Endothelial cell of hepatic sinusoid (primary cell): ENCODE measurements at regions not wholly inside any gene's neighbourhood (a gene's known extent, or its start where the extent isn't known, plus 50 kb on each side); places are given as distances from the start of the nearest gene placed in this dataset.
"Not testable (repeated sequence)": the region's sequence is repeated elsewhere in the genome, so short reads cannot be mapped to it uniquely, and the experiment has no call there.

ENCODE experiments used
- in situ Hi-C: cut with HindIII; loops from 2 replicates; pipeline ENCODE4 v1.10.0; 2017; ENCODE audit warnings: low sequenced_read_pairs

DNA sequence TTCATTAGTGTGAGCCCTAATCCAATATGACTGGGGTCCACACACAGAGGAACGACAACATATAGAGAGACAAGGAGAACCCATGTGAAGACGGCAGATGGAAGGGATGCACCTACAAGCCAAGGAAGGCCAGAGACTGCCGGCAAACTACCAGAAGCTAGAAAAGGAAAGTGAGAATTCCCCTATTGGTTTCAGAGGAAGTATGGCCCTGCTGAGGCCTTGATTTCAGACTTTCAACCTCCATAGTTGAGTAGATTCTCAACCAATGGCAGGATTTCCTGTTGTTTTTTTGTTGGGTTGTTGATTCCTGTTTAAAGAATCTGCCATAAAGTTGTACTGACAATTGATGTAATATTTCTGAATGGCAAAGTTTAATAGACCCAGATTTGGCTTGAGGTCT lies 241.5 kb downstream of the SATB2 start:
- in situ Hi-C loops = no loop called here

DNA sequence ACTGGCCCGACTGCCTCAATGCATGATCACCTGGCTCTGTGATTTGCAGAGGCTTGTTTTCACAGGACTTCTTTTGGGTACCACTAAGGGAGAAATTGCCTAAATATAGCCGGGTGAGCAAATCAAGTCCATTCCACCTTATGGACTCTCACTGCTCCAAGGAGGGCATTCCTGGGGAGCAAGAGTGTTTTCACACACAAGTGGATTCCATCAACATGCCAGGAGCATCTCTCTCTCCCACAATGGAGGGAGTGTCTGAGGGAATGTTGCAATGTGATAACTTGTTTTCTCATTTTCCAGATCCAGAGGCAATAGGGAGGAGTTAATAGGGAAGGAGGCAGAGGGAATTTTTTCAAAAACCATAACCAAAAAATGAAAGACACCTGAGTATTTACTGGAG lies 250.7 kb downstream of the SATB2 start:
- in situ Hi-C loops = no loop called here

DNA sequence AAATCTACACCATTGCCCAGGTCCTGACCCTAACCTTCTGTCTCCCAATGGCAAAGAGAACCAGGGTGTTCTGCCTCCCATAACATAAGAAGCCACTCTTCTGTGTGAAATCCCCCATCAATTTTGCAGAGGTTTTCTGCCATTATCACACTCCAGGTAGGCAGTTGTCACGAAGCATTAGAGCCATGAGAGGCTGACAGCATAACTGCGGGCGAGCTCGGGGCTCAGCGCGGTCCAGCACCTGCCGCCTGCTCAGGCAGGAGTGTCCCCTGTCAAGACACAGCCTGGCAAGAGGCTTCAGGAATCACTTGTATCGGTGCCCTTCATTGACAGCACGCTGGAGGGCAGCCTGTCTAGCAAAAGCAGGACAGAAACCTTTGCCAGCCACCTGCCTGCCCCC lies 251.2 kb downstream of the SATB2 start:
- in situ Hi-C loops = no loop called here

DNA sequence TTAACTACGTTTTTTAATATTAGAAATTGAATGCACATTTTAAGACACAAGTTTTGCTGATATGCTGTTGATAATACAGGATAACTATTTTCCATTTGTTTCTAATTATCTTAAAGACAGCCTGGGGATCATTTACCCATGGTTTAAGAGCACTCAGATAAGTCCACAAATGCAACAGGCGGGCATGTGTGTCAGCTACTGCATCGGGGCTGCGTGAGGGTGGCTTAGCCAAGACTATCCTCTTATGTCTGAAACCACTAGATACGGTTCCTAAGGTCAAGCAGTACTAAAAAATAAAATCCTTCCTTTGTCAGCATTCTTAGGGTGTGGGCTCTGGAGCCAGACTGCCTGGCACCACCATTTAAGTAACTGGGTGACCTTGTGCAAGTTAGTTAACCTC lies 254.8 kb downstream of the SATB2 start:
- in situ Hi-C loops = no loop called here

DNA sequence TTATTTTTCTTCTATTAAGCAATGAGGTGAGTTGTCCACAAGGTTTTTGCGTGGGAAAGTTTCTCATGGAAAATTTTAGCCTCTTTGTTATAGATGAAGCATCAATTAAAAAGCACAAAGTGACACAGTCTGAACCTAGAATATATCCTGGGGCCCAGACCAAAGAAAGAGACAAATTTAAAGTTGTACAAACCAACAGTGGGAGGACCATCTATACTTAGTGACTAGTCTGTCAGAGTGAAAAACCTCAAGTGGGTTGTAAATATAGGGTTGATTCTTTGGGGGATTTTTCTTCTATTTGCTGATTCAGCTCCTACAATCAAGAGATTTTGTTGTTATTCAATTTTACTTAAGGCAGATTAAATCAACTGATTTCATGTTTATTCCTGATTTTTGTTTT lies 256.2 kb downstream of the SATB2 start:
- in situ Hi-C loops = no loop called here

DNA sequence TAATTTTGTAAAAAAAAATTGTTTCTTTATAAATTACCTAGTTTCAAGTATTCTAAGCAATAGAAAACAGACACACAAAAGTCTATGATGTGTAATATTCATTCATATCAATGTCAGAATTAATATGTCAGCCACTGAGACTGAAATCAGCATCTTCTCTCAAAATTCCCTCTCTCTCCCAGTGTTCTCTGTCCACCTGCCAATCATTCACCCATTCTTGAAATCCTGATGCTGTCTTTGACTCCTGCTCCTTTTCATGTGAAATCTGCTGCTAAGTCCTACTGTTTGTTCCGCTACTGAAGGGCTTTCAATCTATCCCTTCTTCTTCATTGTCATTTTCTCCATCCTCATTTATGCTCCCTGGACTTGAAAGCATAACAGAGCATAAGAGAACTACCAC lies 257.9 kb downstream of the SATB2 start:
- in situ Hi-C loops = no loop called here

DNA sequence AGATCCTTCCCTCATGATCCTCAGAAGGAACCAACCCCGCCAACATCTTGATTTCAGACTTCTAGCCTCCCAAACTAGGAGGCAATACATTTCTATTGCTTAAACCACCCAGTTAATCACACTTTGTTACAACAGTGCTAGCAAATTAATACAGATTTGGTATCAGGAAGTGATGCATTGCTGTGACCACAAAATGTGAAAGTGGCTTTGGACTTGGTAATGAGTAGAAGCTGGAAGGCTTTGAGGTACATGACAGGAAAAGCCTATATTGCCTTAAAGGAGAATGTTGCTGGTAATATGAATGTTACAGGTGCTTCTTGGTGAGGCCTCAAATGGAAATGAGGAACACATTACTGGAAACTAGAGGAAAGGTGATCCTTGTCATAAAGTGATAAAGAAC lies 260.3 kb downstream of the SATB2 start:
- in situ Hi-C loops = no loop called here

DNA sequence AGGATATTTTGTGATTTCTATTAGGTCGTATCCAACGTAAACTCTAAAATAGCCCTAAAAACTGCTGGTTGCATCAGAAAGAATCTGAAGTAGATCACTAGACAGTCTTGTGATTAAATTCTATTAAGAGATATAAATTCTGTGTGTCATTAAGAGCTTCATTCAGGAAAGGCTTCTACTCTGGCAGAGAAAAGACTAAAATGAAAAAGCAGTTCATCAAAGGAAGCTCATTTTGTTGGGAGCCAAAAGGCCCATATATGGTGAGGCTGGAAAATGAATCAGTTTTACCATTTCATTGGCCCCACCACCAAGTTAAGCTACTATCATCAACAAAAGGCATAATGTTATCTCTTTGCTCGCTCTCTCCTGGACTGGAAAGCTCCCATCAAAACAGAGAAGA lies 261.1 kb downstream of the SATB2 start:
- in situ Hi-C loops = no loop called here

DNA sequence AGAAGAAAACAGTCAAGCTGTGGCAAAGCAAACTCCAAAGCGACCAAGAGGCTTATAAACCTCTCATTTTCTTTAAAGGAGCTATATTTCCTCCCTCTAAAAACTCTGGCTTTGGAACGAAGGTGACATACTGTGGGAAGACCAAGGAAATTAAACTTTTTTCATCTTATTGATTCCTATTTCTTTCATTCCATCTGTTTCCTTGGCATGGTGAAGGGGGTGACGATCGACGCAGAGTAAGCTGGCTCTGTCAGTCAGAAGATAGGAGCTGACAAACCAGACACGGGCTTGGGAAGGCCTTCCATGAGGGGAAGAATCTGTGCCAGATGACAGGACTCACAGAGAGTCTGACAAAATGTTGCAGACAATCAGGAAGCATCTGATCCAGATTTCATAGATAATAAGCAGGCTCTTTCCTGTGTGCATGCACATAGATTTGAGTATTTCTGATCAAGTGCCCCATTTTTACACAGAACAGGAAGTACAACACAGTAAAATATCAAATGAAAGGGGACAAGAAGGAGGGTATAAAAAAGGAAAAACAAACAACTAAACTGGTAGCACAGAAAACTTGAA lies 261.7 kb downstream of the SATB2 start:
- in situ Hi-C loops = no loop called here

DNA sequence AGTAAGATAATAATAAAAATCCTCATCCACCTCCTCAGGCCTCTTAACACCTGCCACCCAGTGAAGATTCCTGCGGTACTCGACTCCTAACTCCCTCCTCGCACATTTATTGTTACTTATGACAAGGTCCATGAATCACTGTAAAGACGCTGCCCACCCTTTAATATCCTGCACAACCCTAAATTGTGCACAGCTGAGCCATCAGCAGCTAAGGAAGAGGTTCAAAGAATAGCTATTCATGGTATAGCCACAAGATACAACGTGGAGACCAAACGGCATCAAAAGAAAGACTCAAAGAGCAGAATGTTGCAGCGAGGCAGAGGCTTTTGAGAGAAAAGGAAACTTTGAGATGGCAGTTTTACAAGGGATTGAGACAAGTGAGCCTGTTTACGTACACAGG lies 266.3 kb downstream of the SATB2 start:
- in situ Hi-C loops = no loop called here

DNA sequence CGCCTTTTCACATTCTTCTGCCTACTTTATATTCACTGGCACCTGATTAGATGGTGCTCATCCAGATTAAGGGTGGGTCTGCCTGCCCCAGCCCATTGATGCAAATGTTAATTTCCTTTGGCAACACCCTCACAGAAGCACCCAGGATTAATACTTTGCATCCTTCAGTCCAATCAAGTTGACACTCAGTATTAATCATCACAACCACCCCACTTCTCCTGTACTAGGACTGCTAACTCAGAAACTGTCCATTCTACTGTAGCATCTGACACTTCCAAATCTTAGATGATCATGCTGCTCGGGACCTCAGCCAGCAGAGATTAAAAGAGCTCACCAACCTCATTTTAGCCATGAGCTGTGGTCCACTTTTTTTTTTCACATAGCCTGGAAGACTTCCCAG lies 268.5 kb downstream of the SATB2 start:
- in situ Hi-C loops = no loop called here

DNA sequence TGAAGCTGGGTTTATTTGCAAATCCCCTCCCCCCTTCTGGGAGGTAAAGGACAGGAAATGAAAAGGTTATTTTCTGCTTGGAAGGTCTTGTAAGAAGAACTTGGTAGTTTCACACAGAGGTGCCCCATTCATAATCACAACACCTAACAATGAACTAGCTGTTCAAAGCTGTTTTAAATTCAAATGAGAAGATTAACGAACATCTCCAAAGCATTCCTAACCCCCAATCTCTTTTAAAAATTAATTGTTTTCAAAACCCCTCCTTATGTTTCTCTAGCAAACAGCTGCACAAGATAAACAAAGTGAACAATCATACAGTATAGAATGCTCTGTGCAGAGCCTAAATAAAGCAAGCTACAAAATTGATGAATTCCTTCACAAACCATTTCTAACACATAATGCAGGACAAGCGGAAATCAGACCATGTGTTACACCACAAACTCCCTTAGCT lies 271.4 kb downstream of the SATB2 start:
- in situ Hi-C loops = no loop called here

DNA sequence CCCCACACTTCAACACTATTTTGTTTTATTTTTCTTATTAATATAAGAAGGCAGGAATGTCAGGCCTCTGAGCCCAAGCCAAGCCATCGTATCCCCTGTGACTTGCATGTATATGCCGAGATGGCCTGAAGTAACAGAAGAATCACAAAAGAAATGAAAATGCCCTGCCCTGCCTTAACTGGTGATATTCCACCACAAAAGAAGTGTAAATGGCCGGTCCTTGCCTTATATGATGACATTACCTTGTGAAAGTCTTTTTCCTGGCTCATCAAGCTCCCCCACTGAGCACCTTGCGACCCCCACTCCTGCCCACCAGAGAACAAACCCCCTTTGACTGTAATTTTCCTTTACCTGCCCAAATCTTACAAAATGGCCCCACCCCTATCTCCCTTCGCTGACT lies 272.6 kb downstream of the SATB2 start:
- in situ Hi-C loops = not testable (repeated sequence)

DNA sequence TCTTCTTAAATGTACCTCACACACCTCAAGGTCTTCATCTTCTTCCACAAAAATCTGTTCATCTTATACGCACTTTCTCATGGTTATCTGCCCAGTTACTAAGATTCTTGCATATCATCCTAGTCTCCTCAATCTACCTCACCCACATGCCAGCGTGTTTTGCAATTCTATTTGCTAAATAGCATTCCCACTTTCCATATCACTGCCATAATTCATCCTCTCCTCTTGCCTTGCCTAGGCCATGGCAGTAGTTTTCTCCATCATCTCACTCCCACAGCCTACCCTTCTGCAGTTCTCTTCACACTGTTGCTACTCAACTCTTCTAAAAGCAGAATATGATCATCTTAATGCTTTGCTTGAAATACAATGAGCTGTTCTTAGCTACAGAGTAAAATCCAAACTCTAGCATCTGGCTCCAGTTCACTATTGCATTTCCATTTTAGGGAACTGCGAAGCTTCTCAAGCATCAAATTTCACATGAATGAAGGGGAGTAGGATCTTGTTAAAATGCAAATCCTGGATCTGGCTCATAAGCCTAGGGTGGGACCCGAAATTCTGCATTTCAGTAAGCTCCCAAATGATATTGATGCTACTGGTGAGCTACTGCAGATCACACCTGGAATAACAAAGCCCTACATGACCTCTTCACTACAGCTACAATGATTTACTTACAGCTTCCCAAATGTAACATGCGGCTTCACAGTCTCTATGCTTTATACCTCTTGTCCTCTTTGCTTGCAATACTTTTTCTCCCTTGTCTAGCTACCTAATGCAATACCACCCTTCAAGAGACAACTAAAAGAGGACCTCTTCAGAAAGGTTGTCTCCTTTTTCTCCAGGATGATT lies 293.9 kb downstream of the SATB2 start:
- in situ Hi-C loops = no loop called here

DNA sequence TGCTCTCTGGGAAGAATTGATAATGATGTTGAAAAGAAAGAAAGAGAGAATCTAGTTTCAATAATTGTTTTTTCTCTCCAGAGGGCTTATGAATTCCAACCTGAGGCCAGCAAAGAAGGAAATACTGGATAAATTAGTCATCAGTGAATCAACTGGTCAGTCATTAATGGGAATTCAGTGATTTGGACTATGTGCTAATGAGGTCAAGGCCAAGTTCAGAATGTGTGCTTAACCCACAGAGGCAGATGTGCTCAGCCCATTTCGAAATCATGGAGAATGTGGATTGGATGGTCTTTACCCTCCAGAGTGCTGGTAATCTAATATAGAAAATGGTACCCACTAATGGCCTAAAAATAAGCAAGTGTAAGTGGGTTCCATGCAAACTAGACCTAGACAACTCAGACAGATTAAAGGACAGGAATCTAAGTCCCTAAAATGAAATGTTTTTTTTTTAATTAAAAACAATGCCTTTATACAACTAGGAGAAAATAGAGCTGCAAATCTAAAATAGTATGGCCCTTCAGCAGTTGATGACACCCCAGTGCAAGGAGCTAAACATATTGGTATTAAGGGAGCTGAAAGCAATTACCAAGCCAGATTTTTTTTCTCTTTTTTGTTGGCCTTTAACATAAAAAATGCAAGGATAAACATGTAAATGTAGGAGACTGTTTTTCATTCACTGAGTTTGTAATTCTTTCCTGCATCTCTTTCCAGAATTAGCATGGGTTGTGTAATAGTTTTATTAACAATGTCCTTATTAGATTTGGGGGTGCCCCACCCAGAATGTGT lies 296.9 kb downstream of the SATB2 start:
- in situ Hi-C loops = no loop called here

DNA sequence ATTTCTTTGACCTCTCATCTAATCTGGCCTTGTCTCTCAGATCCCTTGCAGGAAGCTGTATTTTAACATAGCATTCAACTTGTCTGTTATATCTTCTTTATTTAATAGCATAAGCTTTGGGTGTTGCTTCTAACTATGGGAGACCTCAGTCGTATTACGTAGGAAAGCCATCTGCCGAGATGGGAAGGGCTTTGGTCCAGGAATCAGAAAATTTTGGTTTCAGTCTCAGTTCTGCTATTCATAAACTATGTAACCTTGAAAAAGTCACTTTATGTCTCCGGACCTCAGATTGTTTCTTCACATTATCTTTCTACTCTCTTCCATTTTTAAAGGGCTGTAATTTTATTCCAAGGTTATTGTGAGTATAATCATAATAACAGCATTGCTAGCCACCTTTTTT lies 297.7 kb downstream of the SATB2 start:
- in situ Hi-C loops = no loop called here

DNA sequence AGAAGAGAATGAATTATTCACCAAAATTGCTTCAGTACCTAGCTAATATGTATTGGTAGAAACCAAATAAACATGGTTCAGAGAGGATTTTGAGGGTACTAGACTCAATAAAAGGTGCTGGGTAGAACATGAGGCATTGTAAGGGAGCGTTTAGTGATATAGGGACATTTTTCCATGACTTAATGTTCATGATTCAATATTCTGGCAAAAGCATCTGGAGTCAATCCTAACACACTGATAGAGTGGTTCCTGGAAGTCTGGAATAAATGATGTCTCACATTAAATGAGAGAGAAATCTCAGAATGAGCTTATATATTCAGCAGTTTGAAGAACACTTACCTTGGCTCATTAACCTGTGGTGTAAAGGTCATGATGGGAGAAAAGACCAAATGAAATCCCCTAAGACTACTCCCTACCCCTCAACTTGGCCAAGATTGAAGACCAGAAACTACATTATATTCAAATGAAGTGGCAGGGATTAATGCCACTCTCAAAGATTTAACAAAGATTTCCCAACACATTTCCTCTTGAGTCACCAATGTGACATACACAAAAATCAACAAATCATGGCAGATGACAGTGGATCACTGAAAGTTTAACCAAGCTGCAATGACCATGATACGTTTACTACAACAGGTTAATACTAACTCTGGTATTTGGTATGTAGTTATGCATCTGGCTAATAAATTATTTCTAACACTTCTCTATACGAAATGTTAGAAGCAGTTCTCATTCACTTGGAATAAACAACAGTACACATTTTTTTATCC lies 309.5 kb downstream of the SATB2 start:
- in situ Hi-C loops = no loop called here

DNA sequence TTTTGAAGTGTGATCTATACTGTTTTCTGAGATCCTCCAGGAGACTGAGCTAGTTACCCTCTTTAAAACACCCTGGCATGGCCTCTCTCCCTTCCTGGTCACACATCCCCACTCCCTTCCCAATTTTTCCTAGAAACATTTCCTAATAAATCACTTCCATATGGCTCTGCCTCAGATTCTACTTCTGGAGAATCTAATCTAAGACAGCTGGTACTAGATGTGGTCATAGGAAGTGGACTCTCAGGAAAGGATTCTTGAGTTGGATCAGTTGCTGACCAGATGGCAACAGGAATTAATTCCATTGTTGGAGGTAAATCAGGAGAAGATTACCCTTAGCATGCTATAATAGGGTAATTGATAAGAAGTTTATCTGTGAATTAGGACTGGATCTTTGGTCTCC lies 310.5 kb downstream of the SATB2 start:
- in situ Hi-C loops = no loop called here

DNA sequence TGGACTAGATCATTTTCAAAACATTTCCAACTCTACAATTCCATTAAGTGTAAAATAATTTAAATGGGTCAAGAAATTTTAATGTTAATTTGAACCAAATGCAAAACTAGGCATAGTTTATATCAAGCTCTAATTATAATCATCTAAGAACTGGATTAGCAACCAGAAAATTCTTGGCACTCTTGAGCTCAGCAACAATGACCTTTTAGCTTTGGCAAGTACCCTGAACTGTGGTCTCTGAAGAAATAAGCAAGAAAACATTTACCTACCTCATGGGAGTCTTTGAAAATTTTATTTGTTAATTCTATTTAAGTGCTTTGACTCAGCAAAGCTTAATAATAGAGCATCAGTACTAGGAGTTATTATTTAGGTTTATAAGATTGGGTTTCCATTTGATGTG lies 313.2 kb downstream of the SATB2 start:
- in situ Hi-C loops = no loop called here

DNA sequence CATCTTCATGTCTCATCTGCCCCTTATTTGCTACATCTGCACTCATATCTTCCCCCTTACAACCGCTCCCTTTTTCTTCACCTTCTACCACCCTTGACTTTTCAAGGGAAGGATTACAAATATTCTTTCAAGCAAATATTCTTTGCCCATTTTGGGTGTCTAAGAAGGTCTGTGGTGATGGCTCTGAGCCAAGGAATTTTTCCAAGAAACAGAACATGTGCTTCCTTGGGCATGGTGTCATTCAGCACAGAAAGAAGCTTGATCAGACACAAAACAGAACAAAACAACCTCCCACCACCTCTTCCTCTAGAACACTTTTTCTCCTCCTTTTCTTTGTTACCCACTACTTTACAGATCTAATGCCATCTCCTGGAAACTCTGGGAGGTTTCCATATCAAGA lies 313.7 kb downstream of the SATB2 start:
- in situ Hi-C loops = no loop called here

DNA sequence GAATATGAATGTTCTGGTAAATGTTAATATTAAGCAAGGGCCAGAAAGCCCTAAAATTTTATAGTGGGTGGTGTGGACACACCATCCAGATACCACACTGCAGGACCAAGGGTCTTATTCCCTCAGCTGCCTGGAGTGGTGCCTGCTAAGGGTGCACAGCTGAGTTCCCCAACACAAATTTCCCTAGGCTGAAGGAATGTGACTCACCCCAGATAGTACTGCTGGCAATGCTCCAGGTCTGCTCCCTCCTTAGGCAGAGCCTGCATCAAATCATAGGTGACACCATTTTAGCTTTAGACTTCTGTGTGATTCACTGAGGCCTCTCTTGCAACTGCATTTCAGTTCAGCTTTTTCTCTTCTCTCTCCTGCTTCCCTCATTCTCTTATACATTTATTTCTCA lies 321.1 kb downstream of the SATB2 start:
- in situ Hi-C loops = no loop called here
